HG02884 (cell line): ENCODE measurements at regions not wholly inside any gene's neighbourhood (a gene's known extent, or its start where the extent isn't known, plus 50 kb on each side); places are given as distances from the start of the nearest gene placed in this dataset.

Experiments used
- ATAC-seq: cut with Tn5 transposase; IDR thresholded peaks from one replicate; pipeline ENCODE4 v1.9.1; 2021; ENCODE audit warnings: mild to moderate bottlenecking, moderate library complexity; ENCODE audit not compliant: unreplicated experiment

DNA sequence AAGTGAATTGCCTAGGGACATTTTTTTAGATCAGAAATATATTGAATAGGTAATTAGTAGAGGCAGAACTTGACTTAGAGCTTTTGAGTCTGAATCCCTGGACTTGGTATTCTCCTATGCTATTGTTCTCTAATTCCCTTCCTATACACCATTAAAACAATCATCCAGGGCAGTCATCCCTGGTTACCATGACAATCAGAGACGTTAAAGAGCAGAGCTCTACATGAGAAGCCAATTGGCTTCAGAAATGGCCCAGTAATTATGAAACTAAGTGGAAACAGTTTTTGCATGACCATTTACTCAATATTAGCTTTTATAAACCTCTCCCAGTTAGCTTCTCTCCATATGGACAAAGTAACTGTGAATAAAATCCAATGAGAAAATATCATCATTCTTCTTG, 182.1 kb upstream of the TP63 start:
- no peak for ATAC-seq

DNA sequence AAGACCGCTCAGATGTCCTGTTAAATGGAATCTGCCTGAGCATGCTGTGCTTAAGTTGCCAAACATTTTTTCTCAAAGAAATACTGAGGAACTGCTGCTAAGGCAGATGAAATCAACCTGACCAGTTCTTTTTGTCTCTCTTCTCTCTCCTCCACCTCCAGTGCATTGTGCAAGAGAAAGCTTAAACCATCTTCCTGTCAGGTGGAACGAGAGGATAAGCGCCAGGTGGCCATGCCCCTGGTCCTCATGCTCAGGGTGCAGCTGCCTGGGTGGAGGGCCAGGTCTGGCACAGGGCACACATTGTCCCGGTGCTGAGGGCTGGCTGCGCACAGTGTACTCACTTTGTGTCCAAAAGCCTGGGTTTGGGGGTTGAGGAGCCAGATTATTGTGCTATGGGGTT, 176.2 kb upstream of the TP63 start:
- no peak for ATAC-seq

DNA sequence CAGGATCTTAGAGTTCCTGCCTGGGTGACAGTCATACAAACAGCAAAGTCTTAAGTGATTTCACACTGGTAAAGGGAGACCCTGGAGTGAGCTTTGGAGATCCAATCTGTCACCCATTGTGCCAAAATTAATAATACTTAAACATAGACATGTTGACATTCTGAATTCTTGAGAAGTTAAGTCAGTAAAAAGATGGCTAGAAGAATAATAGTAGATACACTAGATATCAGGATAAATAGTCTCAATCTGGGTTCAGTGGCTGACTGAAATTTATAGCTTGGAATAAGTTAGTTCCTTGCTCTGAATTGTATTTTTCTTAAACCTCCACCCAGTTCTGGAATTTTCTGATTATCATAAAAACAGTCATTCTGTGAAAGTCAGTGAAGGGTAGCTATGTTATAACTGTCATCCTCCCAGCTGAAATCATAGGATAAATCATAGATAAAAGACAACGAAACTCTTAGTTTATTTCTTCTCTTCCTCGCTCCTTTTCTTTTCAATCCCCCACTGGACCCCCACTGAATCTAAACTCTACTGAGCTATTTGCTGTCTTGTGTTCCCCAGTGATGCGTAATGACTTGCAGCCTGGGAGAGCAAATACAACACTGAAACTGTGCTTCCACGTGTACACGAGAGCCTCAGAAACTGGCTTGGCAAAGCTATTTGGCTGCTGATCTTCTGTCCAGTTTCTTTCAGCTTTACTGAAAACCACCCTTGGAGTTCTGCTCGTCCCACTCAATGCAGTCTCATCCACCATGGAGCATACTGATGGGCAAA, 175.4 kb upstream of the TP63 start:
- ATAC-seq = no peak

DNA sequence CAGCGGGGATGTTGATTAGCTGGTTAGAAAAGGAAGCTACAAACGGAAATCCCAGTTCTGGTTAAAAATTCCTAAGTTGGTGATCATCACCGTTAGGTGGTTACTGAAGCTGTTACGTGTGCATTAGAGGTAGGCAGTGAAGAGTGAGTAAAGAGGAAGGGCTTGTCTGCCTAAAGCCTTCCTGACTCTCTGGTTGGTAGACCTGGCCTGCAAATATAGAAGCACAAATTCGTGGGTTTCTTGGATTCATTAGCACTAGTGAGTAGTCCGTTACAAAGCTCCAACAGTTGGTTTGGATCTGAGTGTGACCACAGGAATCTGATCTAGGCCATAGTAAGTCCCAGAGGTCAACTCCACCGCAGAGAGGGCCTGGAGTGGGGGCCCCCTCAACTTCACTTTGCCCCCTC, 174.0 kb upstream of the TP63 start:
- ATAC-seq = no peak

DNA sequence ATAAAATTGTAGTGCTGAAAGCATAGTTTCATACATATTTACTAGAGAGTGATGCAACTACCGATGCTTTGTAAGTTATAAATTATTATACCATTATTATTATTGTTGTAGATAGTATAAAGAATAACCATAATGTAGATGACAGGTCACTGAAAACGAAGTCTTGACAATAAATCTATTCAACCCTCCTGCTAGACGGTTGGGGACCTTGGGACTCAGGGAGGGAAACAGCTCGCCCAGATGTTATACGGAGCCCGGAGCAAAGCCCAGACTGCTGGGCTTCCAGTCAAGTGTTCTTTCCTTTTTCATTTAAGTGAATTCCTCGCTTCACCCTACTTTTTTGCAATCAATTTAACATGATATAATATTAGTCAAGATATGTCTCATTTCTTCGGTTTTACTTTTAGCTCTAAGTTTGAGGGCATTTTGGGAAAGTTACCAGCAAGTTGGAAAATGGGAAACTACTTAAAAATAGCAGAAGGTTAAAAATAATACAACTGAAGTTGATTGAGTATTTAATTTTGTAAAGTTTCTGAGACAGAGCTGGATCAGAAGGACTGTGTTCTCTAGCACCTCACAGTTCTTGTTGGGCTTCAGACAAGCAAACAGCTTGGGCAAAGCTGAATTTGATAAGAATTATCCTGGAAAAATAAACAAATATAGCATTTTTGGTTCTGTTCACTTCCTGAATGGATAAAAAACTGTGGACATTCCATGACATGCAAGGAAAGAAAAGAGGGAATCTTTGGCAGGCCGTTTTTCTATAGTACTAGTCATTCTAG, 173.4 kb upstream of the TP63 start:
- ATAC-seq = no peak

DNA sequence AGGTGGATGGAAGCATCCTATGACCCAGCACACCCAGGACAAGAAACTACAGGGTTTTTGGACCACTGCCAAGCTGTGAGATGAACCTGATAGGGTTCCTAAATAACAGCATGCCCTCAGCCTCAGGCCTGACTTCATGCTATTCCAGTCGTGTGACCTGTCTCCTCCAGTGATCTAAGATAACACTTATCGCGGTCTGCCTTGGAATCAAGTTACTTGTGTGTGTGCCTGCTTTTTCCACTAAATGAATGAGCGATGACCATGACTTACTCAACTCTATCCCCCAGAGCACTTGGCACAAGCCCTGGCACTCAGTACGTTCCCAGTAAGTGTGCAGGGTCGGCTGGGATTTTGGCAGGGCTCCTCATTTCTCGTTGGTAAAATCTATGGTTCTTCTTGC, 172.7 kb upstream of the TP63 start:
- ATAC-seq = no peak

DNA sequence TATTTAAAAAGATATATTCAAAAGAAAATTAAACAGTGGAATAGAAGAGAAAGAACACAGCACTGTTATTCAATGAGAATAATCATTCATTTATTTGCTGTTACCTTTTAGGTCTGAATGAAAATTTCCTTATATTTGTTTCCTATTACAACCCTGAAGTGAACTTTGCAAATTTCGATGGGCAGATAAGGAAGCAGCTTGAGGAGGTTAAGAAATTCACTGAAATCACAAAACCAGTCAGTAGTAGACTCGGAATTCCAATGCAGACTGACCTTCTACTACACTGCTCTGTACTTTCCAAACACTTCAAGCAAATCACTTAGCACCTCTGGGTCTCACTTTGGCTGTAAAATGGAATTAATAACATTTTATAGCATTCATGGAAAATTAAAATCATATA, 172.0 kb upstream of the TP63 start:
- no peak for ATAC-seq

DNA sequence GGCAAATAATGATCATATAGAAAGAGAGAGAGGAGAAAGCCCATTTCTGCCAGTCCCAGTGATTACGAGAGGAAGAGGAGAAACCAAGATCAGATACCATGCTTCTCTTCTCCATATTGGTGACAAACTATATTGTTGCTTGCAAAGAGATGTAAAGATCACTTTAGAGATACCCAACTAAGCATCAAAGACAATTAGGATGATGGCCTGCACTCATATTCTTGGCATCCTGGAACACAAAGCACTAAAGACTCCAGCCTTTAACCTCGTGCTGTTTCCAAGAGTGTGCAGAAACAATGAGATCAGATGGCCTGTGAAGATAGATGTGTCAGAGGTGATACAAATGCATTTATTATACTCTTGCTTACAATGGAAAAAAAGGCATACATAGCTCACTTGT, 170.7 kb upstream of the TP63 start:
- ATAC-seq = no peak

DNA sequence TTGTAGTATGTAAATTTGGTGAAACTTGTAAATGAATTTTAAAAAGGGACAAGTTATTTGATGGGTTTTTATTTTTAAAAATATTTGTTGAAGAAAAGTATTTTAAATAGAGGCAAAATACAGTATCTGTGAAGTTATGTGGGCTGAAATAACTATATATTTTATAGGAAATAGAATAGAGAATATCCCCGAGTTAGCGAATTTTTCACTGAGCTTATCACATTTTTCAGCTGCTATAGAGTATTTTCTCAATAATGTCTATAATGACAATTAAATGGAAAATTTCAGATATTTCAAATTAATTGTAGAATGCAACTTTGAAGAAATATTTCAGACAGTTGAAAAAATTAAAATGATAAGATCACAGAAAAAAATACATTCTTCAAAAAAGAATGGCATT, 166.4 kb upstream of the TP63 start:
- ATAC-seq = no peak

DNA sequence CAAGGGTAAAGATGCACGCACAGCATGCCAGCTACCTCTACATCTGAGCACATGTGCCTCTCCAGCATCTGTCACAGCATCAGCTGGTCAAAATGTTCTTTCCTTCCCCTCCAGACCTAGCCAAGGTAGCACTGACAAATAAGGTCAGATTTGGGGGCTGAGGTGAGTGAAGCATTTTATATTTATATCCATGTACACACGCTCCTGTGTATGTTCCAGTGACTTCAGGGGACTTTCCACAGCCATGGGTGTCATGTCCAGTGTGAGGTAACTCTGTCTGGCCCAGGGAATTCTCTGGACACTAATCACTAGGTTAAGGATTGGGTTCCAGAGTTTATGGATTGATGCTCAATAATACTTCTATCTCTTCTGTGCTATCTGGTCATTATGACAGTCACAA, 165.2 kb upstream of the TP63 start:
- no peak for ATAC-seq

DNA sequence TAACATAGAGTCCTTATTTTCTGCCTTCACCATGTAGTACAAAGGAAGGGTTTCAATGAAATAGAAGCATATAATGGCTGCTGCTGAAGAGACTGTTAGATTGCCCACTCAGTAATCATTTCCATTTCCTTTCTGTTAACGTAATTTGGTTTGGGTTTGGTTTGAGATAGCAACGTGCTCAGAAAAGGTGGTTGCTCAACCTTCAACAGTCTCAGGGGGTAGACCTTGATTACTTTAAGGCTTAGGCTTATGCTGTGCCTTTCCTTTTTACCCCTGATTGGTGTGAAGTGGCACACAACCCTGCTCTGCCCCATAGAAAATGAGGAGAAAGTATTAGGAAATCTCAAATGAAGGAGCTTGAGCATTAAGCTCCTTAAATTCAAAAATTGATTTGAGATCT, 163.7 kb upstream of the TP63 start:
- ATAC-seq = no peak

DNA sequence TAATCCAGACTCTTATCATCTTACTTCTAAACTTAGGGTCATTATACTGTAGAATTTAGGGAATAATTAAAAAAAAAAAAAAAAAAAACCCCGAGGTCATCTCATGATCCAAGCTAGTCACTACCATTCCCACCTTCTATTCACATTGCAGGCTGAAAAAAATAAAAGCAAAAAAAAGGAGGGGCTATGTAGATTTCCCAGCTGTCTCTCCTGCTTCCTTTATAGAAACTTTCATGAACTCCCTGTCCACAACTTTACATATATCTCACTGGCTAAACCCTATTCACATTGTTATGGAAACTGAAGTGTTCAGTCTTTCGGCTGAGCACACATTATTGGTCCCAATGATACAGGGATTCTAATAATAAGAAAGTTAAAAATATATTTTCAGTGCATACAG, 156.2 kb upstream of the TP63 start:
- no peak for ATAC-seq

DNA sequence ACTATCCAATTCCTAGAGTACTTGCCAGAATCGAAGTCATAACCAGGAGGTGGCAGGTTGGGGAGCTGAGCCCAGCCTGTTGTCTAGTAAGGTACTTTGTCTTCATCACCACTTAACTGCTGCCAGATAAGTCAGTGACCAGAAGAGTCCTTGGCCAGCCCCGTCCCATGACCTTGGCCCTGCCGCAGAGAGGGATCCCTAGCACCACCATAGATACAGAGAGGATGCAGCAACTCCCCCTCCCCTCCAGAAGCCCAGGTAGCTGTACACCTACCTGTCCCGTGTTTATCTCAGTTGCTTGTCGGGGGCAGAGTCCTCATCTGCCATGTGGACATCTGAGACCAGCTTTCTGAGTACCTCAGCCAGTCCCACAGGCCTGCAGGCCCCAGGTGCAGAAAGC, 153.6 kb upstream of the TP63 start:
- ATAC-seq = no peak

DNA sequence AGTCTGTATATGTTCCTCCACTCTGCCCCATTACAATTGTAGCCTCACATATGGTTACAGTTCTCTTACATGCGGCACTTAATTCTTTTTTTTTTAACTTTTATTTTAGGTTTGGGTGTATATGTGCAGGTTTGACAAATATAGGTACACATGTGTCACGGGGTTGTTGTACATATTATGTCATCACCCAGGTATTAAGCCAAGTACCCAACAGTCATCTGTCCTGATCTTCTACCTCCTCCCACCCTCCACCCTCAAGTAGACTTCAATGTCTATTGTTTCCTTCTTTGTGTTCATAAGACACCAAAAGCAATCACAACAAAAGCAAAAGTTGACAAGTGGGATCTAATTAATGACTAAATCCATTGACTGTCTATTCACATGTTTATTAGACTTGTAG, 144.6 kb upstream of the TP63 start:
- no peak for ATAC-seq

DNA sequence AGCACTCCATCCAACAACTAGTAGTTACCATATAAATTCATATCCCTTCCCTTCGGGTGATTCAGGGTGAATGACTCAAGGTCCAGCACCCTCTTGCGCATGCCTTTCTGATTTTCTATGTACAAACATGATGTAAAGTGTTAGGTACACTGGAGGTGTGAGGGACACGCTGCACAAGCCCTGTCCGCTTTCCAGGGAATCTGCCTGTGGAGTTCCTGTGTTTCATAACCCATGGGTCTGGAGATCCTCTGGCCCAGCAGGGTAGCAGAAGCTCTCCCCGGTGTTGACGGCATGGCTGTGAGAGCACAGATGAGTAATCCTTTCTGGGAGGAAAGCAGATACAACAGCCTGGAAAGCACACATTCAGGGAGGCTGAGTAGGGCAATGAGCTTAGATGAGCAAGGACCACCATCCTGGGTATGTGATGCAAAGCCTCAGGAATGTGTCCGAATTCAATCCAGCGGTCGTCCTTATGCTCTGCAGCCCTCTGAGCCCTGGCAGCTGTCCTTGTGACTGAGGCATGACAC, 142.9 kb upstream of the TP63 start:
- ATAC-seq = no peak

DNA sequence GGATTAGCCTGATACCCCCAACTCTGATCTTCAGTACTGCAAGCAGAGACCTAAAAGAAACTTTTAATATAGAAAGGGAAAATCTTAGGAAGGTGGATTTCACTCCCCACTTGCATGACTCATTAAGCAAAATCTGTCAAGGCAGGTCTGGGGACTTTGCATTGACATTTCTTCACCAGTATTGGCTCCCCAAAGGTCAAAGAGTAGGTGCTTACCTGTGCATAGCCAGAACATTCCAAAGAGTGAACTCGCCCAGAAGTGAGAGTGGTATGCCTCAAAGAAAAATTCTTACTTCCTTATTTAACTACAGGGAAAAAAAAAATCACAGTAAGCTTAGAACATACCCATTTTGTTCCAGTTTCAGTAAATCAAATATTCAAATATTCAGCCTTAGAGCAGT, 140.9 kb upstream of the TP63 start:
- no peak for ATAC-seq

DNA sequence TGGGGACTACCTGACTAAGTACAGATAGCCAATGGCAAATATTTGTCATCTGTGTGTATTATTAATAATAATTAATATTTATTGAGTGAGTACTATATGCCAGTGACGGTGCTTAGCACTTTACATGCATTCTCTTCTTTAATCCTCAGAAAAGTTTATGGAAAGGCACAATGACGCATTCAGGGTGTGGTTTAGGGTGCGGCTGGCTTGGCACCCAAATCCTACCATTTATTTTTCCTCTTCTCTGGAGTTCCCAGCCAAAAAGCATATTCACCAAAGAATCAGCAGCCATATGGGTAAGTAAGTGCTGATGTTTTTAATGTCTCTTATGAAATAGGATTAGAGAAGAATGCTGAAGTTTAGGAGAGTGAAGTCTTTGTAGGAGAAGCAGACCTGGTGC, 140.4 kb upstream of the TP63 start:
- ATAC-seq = no peak

DNA sequence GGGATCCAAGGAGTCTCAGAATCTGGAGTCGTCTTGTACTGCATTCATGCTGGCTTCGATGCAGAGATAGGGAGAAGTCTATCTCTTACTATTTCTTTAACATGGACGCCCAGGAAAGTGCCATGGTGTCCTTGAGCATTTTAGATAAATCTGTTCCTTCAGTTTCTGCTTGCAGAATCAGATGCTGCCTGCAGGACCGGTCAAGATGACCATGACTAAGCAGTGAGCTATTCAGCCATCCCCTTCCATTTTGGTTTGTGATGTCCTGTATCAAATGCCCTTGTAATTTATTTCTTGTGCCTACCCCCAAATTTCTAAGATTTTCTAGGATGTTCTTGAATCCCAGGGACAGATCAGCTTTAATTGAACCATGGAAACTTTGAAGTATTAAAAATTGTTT, 139.4 kb upstream of the TP63 start:
- ATAC-seq = no peak

DNA sequence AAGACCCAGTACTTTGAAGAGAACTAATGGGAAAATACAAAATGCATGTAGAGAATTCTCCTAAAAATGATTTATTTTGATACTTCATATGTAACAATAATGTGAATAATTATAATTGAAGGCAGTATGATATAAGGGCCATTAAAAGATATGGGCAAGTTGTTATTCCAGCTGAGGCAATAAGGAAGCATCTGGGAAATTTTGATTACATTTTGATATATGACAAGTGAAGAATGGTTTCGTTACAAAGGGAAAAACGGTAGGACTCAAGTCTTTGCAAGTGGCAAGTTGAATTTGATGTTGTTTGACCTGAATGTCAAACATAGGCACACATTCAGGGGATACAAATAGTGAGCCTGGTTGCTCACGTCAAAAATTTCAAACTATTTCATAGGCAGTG, 137.9 kb upstream of the TP63 start:
- no peak for ATAC-seq

DNA sequence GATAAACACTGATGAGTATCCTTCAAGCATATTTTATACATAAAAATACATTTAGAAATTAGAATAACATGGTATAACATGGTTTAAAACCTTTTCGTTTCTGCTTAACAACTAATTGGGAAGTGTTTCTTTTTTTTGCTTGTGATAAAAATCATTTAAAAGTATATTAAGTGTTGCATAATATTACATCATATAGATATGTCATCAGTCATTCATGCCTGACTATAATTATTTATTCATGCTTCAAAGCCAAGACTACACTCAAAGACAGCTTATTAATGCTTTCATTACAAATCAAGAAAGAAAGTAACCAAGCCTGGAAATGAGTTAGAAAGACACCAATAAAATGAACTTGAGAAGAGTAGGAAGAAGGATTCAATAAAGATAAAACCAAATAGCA, 136.6 kb upstream of the TP63 start:
- ATAC-seq = no peak

DNA sequence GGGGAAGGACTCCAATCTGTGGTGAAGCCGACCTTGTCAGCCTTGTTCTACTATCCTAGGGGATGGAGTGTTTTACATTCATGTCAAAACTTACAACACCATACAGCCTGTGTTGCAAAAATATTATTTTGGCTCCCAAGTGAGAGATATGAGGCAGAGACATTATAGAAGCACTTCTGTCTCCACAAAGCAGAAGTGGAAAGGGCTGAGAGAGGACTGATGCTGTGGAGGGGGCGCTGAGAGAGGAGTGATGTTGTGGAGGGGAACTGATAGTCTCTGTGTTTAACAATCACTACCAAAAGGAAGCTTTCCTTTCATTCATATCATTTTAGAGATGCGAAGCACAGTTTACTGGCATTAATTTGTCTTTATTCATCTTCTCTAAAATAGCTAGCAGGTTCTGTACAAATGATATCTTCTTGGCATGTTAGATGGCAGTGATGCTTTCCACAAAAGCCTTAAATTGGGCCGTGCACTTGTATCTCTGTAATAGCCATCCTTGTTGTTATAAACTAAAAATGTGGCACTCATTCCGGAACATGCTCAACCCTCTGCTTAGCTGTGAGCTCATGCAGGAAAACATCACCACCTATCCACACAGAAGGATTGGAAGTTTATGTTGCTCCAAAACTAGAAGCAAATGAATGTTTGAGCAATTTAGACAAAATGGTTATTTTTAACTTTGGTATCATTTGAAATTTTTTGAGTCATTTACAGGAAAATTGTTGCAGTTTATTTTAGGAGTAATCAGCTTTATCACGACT, 134.6 kb upstream of the TP63 start:
- no peak for ATAC-seq
